BJ (cell line): ENCODE measurements at regions not wholly inside any gene's neighbourhood (a gene's known extent, or its start where the extent isn't known, plus 50 kb on each side); places are given as distances from the start of the nearest gene placed in this dataset.

Experiments
- CTCF ChIA-PET: fragments of 350-600 bp; formaldehyde crosslinking; extraction: SDS; loops from one replicate; lab custom pipeline; 2021; ENCODE audit warnings: antibody characterized with exemption, inconsistent platforms; lab: Yijun Ruan, JAX
- POLR2A ChIA-PET: fragments of 300-600 bp; sonication (Branson Sonifier 250); formaldehyde crosslinking; extraction: SDS; loops from one replicate; lab custom pipeline; 2021; ENCODE audit warnings: antibody characterized with exemption; lab: Charles Lee
- DNase-seq: peaks from one replicate; pipeline ENCODE4 v3.0.0-alpha.2; 2011; ENCODE audit warnings: low read depth
- H3K27me3 ChIP-seq: 2 replicates; pipeline ENCODE4 v1.6.0; 2011; ENCODE audit warnings: low read length; ENCODE audit not compliant: control insufficient read depth, insufficient read depth
- H3K36me3 ChIP-seq: 2 replicates; pipeline ENCODE4 v1.5.1; 2011; ENCODE audit warnings: low read length; ENCODE audit not compliant: control insufficient read depth, insufficient read depth
- H3K4me3 ChIP-seq: 2 replicates; pipeline ENCODE4 v1.5.1; 2011; ENCODE audit warnings: low read depth, mild to moderate bottlenecking, control low read depth, low read length
- TF ChIP-seq, protein P1 (sequence below): IDR thresholded peaks from 2 replicates; pipeline ENCODE4 v1.5.1; 2011; ENCODE audit warnings: low read depth, mild to moderate bottlenecking, control low read depth, inconsistent platforms, low read length, moderate library complexity; ENCODE audit not compliant: insufficient read depth

DNA sequence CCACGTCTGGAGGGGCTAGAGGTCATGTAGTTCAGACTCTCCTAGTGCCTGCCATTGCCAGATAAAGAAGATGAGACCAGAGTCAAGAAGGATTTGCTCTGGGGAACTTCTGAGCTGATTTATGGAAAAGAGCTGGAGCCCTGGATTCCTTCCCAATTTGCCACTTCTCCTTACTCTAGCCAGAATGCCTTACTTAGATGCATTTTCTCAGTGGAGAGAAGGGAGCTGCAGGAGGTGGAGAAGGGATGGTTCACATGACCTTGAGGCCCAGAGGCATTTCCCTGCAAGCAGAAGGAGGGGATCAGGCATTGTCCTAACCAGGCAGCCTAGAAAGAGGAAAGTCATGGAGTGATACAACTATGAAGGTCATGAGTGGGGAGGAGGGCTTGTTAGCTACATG is 122.2 kb downstream of the UNC5CL start:
- H3K4me3 ChIP-seq = no peak overlapping the region
- no peak for DNase-seq
- POLR2A ChIA-PET = no interaction called here
- no peaks in the 10 kb centered on the region for H3K36me3 ChIP-seq
- CTCF ChIA-PET = interaction anchor here (1.1 to 1.2 kb wide), 2 partner anchors 9 to 21 kb away, joined by 3 to 4 read pairs; no protein-coding TSS in a partner anchor
- no peaks in the 10 kb centered on the region for H3K27me3 ChIP-seq
- TF ChIP-seq, protein P1, sequence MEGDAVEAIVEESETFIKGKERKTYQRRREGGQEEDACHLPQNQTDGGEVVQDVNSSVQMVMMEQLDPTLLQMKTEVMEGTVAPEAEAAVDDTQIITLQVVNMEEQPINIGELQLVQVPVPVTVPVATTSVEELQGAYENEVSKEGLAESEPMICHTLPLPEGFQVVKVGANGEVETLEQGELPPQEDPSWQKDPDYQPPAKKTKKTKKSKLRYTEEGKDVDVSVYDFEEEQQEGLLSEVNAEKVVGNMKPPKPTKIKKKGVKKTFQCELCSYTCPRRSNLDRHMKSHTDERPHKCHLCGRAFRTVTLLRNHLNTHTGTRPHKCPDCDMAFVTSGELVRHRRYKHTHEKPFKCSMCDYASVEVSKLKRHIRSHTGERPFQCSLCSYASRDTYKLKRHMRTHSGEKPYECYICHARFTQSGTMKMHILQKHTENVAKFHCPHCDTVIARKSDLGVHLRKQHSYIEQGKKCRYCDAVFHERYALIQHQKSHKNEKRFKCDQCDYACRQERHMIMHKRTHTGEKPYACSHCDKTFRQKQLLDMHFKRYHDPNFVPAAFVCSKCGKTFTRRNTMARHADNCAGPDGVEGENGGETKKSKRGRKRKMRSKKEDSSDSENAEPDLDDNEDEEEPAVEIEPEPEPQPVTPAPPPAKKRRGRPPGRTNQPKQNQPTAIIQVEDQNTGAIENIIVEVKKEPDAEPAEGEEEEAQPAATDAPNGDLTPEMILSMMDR = no peak

- TF ChIP-seq, protein P1 = no peak
- CTCF ChIA-PET = interaction anchor here (0.8 to 1.6 kb wide), 2 partner anchors 8 to 78 kb away, joined by 4 to 6 read pairs; no protein-coding TSS in a partner anchor
- POLR2A ChIA-PET = no interaction called here
- H3K4me3 ChIP-seq = no peak overlapping the region
- DNase-seq = no peak
- H3K36me3 ChIP-seq = no peaks in the 10 kb centered on the region
- H3K27me3 ChIP-seq = no peaks in the 10 kb centered on the region
These were observed 123.9 kb downstream of the UNC5CL start for GRCh38 chr6:40915165-40915564.

DNA sequence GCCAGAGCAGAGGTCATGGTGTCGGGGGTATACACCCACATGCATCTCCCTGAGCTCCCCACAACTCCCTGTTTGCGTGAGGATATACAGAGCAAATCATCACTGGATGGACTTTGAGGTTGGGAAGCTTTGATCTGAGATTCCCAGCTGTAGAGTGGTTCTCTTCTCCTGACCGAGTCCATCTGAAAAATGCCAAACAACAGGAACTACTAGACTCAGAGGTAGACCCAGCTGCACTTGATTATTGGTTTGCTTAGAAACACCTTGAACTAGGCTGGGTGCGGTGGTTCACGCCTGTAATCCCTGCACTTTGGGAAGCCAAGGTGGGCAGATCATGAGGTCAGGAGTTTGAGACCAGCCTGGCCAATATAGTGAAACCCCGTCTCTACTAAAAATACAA is 125.0 kb downstream of the UNC5CL start:
- ChIA-PET CTCF (no interaction called here), POLR2A (no interaction called here)
- Histone ChIP-seq H3K4me3 (no peak overlapping the region), H3K36me3 (no peaks in the 10 kb centered on the region), H3K27me3 (no peaks in the 10 kb centered on the region)
- TF ChIP-seq, protein P1 = no peak
- DNase-seq = no peak

GRCh38 chr6:40912158-40912946 is 126.7 kb downstream of the UNC5CL start:
- Histone ChIP-seq H3K36me3 (no peaks in the 10 kb centered on the region), H3K4me3 (no peak overlapping the region), H3K27me3 (no peaks in the 10 kb centered on the region)
- no peak for DNase-seq
- CTCF ChIA-PET = interaction anchor here (1.1 kb wide), 2 partner anchors 10 to 22 kb away, joined by 4 to 8 read pairs; no protein-coding TSS in a partner anchor
- TF ChIP-seq, protein P1 = peak; percentile 33
- POLR2A ChIA-PET = no interaction called here

DNA sequence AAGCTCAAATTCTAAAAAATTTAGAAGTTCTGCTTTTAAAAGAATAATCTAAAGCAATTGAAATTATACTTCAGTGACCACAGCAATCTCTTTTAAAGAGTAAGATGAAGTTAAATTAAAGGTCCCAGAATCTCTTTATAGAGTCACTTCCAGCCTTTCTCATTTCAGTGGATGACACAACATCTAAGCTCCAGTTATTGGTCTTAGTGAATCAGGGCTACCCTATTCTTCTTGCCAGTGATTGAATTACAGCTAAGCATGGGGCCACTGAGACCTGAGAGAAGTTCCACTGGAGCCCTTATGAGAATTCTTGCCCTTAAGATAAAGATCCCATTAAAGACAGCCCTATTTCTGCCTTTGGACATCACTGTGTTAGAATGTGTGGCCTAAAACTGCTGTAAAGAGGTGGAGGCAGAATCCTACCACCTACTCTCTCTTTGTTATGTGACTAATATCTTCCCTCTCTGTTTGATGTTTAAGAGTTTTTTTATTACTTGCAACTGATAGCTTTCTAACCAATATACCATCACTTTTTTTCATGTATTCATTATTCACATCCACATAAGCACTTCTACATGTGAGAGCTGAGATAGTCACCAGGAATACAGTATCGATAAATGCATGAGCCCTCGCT is 128.6 kb downstream of the UNC5CL start:
- Histone ChIP-seq H3K36me3 (no peaks in the 10 kb centered on the region), H3K4me3 (no peak overlapping the region), H3K27me3 (no peaks in the 10 kb centered on the region)
- POLR2A ChIA-PET = no interaction called here
- CTCF ChIA-PET = no interaction called here
- TF ChIP-seq, protein P1 = no peak
- no peak for DNase-seq
